ENCODE measurements at regions not wholly inside any gene's neighbourhood (a gene's known extent, or its start where the extent isn't known, plus 50 kb on each side); places are given as distances from the start of the nearest gene placed in this dataset.

- no peak for FAIRE-seq
Observed at GRCh38 chr4:129350834-129351721, 255.1 kb downstream of the C4orf33 start.

GRCh38 chr4:129352480-129352879 lies 256.5 kb downstream of the C4orf33 start:
- FAIRE-seq = no peak

- FAIRE-seq = no peak
Observed at GRCh38 chr4:129353490-129353889, 257.5 kb downstream of the C4orf33 start.

- no peak for FAIRE-seq
Observed at GRCh38 chr4:129355031-129355430, 259.1 kb downstream of the C4orf33 start.

- FAIRE-seq = no peak
Observed at GRCh38 chr4:129355516-129355915, 259.6 kb downstream of the C4orf33 start.

- FAIRE-seq = no peak
Observed at GRCh38 chr4:129358571-129358970, 262.6 kb downstream of the C4orf33 start.

GRCh38 chr4:129359461-129359860 lies 263.5 kb downstream of the C4orf33 start:
- no peak for FAIRE-seq

- peak; percentile 90 for FAIRE-seq
Observed at GRCh38 chr4:129362691-129363274, 266.8 kb downstream of the C4orf33 start.

- FAIRE-seq = no peak
Observed at GRCh38 chr4:129364747-129365452, 268.9 kb downstream of the C4orf33 start.

GRCh38 chr4:129369361-129370010 lies 273.5 kb downstream of the C4orf33 start:
- FAIRE-seq = no peak

- no peak for FAIRE-seq
Observed at GRCh38 chr4:129371065-129371464, 275.1 kb downstream of the C4orf33 start.

- FAIRE-seq = peak; percentile 60
Observed at GRCh38 chr4:129371926-129372325, 276.0 kb downstream of the C4orf33 start.

GRCh38 chr4:129377131-129377845 lies 281.3 kb downstream of the C4orf33 start:
- FAIRE-seq = no peak

GRCh38 chr4:129378364-129378763 lies 282.4 kb downstream of the C4orf33 start:
- FAIRE-seq = no peak

- no peak for FAIRE-seq
Observed at GRCh38 chr4:129379429-129379828, 283.5 kb downstream of the C4orf33 start.

- FAIRE-seq = no peak
Observed at GRCh38 chr4:129384974-129385373, 289.0 kb downstream of the C4orf33 start.

GRCh38 chr4:129387666-129388065 lies 291.7 kb downstream of the C4orf33 start:
- no peak for FAIRE-seq

GRCh38 chr4:129393976-129394375 lies 298.0 kb downstream of the C4orf33 start:
- no peak for FAIRE-seq

GRCh38 chr4:129394635-129395034 lies 298.7 kb downstream of the C4orf33 start:
- no peak for FAIRE-seq

GRCh38 chr4:129403848-129404247 lies 307.9 kb downstream of the C4orf33 start:
- no peak for FAIRE-seq

GRCh38 chr4:129410115-129410514 lies 314.2 kb downstream of the C4orf33 start:
- no peak for FAIRE-seq

GRCh38 chr4:129415004-129415403 lies 319.1 kb downstream of the C4orf33 start:
- no peak for FAIRE-seq
